GM21528 (cell line): ENCODE measurements at regions not wholly inside any gene's neighbourhood (a gene's known extent, or its start where the extent isn't known, plus 50 kb on each side); places are given as distances from the start of the nearest gene placed in this dataset.
"Not testable (repeated sequence)": the region's sequence is repeated elsewhere in the genome, so short reads cannot be mapped to it uniquely, and the experiment has no call there.

Source experiments
- ATAC-seq: cut with Tn5 transposase; IDR thresholded peaks from one replicate; pipeline ENCODE4 v1.9.1; 2021; ENCODE audit warnings: mild to moderate bottlenecking, moderate library complexity; ENCODE audit not compliant: unreplicated experiment, low FRiP score

DNA sequence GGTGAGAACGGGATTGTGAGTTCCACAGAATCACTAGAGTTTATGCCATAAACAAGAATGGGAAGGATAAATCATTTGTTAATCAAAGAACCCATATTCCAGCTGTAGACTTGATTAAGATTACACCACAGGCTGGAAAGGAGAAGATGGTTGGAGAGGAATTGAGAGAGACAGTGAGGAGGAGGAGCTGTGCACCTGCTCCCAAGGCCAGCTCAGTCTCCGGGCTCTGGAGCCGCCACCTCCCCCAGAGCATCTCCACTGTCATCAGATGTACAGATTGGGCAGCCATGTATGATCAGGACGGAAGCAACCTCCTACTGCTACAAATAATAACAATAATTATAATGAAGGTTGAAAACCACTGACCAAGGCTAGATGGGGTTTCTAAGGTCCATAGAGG lies 170.0 kb downstream of the MINAR1 start:
- ATAC-seq: no peak

DNA sequence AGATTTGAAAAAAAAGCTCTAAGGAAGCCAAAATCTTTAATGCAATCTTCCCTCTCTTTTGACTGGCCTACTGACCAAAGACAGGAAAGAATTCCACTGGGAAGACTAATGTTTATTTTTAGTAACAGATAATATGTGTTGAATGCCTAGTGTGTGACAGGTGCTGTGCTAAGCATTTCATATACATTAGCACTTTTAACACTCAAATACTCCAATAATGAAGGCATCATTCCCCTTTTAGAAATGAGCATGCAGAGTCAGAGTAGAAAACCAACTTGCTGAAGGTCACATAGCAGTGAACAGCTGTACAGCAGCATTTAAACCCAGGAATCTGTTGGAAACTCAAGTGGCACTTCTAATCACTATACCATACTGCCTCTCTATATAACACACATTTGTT lies 170.6 kb downstream of the MINAR1 start:
- no peak for ATAC-seq

DNA sequence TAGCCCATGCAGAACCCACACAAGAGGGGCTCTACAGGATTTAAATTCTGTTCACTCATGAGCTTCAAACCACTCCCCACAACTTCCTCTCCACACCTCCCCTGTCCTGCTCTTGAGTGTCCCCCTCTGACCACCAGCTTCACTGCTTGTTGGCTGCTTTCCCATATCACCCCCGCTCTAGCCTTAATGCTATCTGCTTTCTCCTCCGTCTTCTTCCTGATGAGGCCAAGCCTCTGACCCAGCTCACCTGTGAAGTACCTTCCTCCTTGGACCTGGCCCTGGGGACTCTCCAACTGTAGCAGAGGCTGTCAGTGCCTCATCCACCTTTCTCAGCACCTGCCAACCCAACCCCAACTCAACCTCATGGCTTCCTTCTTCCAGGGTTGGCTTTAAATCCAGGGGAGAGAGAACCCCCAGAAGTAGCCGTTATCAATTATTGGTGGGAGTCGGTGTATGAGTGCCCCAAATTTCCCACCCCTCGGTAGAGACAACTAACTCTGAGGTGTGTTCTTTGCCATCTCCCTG lies 174.8 kb downstream of the MINAR1 start:
- ATAC-seq: no peak

DNA sequence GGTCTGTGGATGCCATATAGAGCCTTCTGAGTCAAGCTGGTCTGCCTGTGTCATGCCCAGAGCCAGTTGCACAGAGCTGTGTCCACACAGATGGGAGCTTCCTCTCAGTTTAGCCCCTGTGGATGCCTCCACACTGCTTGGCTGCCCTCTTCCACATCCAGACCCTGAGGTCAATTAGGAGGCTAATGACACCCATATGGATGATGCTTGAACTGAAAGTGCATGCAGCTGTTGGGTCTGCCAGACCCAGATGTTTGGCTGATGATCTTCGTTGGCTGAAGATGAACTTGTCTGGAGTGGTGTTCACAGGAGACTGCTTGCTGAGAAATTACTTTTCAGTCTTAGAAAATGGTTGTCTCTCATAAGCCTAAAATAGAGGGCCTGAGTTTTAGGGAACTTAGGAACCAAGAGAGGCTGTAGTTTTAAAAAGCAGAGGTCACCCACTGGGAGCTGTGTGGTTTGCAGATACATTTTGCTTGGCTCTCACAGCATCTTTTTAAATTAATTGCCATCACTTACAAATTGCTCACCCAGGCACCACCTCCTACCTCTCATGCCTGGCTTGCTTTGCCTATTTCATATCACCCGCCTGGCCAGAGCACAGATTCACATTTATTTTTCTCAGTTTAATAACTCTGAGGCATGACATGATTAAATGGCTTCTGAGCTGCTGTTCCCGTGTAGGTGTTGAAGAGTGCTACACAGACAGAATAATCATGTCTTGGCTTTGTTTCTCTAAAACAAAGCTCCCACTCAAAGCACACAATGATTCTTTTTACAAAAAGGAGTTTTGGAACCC lies 176.1 kb downstream of the MINAR1 start:
- no peak for ATAC-seq

DNA sequence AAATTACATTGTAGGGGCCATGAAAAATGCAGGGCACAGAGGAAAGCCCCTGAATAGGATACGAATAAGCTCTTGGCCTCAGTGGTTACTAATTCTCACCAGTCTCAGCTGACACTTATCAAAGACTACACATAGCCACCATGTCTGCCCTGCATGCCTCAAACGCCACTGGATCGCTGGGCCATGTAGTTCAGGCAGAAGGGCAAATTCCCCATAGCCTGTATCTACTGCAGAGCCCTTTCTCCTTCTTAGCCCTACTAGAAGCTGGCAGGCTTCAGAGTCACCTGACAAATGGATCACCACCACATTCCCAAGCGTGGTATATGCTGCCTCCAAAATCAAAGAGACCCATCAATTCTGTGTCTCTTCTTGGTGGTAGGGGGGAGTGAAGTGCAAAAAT lies 177.4 kb downstream of the MINAR1 start:
- ATAC-seq: no peak

DNA sequence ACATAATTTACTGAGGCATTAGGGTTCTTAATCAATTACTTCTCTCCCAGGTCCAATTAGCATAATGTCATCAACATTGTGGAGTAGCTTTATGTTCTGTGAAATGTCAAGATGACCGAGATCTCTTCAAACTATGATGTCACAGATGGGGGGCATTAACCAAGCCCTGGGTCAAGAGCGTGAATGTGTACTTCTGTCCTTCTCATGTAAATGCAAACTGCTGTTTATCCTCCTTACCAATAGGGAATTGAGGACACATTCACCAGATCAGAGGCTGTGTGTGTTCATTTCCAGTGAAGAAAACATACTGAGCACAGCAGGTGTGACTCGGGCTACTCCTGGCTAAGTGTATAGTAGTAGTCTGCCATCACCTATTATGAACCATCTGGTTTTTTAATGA lies 177.9 kb downstream of the MINAR1 start:
- ATAC-seq: no peak

DNA sequence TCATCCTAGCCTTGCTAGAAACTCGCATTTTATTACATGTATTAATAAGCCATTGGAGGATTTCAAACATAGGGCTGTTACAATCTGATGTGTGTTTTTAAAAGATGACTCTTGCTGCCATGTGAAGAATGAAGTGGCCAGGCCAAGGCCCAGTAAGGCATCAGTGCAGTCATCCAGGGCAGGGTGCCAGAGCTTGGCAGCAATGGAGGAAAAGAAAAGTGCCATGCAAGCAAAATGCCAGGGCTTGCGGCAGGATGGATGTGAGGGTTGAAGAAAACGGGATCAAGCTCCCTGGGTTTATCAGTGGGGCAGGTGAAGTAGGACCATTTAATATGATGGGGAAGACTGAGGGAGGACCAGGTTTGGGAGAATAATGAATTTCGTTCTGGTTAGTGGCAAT lies 183.6 kb downstream of the MINAR1 start:
- ATAC-seq: no peak

DNA sequence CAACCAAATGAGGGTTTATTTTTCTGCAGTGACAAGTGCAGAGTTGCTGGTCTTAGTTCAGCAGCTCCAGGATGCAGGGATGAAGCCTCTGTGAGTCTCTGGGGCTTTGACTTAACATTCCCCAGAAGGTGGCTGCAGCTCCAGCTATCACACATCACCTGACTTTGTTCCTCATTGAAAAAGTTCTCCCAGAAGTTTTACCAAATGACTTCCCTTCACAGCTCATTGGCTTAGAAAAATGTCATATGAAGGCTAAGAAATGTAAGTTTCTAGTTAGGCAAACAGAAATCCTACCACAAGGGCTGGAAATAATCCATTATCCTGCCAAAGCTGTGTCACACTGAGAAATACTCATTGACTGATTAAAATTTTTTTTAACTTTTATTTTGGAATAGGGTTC lies 184.9 kb downstream of the MINAR1 start:
- ATAC-seq: no peak

DNA sequence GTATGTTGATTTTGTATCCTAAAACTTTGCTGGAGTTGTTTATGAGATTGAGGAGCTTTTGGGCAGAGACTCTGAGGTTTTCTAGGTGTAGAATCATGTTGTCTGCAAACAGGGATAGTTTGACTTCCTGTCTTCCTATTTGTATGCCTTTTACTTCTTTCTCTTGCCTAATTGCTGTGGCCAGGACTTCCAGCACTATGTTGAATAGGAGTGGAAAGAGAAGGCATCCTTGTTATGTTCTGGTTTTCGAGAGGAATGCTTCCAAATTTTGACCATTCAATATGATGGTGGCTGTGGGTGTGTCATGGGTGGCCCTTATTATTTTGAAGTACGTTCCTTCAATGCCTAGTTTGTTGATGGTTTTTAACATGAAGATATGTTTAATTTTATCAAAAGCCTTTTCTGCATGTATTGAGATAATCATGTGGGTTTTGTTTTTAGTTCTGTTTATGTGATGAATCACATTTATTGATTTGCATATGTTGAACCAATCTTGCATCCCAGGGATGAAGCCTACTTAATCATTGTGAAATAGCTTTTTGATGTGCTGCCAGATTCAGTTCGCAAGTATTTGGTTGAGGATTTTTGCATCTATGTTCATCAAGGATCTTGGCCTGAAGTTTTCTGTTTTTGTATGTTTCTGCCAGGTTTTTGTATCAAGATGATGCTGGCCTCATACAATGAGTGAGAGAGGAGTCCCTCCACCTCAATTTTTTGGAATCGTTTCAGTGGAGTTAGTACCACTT lies 188.1 kb downstream of the MINAR1 start:
- no peak for ATAC-seq

DNA sequence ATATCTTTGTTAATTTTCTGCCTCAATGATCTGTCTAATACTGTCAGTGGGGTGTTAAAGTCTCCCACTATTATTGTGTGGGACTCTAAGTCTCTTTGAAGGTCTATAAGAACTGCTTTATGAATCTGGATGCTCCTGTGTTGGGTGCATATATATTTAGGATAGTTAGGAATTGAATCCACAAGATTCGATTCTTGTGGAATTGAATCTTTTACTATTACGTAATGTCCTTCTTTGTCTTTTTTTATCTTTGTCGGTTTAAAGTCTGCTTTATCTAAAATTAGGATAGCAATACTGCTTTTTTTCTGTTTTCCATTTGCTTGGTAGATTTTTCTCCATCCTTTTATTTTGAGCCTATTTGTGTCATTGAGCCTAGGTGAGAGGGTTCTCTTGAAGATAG lies 189.7 kb downstream of the MINAR1 start:
- ATAC-seq: not testable (repeated sequence)

DNA sequence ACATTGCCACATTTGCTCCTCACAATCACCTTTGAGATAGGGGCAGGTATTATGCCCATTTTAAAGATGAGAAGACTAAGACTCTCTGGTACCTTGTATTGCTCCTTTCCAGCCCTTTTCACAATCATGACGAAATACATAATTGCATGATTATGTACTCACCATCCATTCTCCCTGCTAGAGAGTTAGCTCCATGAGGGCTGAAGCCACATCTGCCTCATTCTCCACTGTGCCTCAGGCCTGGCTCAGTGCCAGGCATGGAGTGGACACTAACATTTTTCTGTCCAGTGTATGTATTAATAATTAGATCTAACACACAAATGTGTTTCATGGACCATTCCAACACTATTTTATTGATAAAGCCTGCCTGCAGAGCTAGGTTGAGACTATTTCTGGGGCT lies 191.4 kb downstream of the MINAR1 start:
- no peak for ATAC-seq

DNA sequence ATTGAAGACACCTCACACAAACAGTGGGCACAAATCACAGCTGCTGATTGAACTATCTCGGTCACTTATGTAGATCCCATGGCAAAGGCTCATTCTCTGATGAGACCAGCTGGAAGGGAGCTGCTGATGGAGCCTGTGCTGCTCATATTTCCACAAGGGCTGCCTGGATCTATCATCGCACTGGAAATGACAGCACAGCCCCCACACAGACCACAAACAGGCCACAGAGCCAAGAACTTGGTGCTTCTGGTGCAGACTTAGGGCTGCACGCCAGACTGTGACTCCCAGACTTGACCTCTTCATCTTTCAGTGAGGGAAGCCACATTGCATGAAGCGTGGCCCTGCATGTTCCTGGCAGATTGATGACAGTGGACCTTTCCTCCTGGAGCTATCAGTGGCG lies 197.6 kb downstream of the MINAR1 start:
- no peak for ATAC-seq

DNA sequence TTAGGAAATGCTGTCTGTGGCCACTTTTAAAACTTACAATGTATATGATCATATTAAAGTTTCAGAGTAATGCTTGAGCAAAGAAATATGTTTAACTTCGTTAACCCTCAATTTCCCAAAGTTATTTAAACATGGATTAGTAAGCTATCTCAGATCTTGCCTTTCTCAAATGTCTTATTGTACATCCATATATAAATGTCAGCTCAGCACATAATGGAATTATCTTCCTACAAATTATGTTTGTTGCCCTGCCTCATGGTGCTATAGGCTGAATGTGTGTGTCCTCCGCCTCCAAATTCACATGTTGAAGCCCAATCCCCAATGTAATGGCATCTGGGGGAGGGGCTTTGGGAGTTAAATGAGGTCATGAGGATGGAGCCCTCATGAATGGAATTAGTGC lies 200.3 kb downstream of the MINAR1 start:
- ATAC-seq: no peak

DNA sequence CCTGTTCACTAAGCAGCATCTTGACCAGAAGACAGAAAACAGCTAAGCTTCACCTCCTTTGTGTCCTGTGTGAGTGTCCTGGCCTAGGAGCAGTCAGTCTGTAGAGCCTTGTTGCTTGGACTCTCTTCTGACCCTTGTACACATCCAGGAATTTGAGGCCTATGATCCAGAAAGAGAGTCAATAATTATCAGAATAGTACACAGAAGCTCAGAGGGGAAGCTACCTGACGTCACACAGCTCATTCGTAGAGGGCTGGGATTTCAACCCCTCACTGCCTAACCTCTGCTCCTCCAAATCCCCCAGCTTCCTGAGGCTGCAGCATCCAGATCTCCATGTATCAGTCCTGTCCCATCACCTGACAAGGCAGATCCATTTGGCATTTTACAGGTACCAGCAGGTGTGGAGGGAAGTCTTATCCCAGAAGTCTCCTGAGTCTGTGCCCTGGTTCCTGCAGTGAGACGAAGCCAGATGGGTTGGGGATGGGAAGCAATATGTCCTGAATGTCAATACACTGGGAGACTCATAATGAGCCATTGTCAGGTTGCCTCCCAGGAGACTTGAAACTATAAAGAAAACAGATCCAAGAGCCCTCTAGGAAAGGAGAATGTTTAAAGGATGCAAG lies 203.1 kb downstream of the MINAR1 start:
- ATAC-seq: no peak

DNA sequence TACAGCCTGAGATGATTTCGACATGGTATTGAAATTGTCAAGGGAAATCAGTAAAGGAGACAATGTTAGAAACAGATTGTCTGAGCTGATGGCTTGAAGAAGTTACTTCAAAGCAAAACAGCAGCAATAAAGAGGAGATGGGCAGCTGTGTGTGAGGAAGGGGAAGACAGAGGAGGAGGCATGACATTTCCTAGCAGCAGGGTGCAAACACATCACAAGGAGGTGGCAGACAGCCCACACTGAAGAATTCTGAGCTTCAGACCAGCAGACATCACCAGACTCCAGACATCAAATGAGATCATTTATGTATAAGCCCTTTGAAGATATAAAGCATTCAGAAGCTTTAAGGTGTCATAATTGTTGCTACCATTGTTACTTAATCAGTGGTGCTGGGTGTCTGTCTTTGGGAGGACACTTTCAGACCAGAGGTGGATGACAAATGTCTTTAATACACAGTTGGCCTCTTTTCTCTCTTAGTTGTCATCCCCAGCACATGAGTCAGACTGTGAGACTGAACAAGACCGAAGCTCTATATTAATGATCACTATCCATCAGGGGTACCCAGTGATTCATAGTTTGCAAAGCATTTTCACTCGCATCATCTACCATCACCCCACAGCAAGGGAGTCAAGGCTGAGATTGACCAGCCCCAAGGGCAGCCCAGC lies 203.9 kb downstream of the MINAR1 start:
- ATAC-seq: no peak

DNA sequence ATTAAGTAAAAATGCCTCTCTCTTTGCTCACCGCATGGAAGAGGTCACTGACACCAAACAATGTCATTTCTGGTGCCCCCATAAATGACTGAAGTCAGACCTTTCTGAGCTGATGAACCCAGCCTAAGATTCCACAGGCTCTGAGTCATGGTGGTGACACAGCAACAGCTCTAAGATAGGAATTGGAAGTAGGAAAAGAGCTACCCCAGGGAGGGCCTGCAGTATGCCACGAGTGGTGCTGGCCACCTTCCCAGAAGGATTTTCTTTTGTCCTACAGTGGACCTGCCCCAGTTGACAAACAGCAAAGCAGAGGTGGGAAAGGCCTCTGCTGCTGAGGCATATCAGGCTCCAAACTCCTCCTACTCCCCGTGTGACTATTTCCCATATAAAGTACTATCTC lies 208.1 kb downstream of the MINAR1 start:
- ATAC-seq: no peak

DNA sequence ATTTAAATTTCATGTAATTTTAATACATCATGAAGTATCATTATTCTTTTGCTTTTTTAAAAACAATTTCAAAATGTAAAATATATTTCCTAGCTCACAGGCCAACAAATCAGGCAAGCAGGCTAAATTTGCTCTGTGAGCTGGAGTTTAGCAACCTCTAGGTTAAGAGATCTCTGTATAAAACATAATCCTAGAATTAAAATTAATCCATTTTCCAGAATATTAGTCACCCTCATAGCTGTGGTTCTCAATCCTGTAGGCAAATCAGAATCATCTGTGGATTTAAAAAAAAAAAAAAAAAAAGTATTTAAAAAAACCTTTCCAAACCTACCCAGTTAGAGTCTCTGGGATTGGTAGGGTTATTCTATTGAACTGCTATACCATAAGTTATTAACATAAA lies 209.7 kb downstream of the MINAR1 start:
- ATAC-seq: no peak

DNA sequence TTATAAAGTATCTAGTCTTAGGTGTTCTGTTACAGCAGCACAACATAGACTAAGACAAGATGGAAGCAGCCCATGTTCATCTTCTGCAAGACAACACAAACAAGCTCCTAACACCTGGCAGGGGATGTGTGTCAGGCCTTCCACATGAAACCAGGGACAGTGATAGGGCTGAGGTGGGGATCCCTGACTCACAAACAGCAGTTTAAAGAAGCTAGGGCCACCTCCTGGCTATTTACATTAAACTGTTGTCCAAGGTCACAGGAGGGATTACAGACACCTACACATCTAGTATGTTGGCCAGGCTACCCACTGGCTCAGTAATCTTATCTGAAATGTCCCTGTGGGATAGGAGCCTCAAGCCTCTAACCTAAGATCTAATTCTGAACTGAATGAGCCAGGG lies 211.3 kb downstream of the MINAR1 start:
- no peak for ATAC-seq

DNA sequence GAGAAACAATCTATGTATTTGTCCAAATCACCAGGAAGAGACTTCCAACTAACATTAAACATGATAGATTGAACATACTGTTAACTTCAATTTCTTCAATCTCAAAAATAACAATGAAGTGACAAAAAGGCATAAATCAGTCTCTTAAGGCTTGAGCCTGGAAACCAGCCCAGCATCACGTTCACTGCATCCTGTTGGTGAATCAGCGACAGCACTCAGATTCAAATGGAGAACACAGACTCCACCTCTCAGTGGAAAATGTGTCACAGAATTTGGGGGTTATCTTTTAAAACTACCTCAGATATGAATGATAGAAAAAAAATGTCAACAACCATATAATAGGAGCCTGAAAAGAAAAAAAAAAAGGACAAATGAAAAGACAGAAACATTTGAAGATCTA lies 212.0 kb downstream of the MINAR1 start:
- no peak for ATAC-seq

DNA sequence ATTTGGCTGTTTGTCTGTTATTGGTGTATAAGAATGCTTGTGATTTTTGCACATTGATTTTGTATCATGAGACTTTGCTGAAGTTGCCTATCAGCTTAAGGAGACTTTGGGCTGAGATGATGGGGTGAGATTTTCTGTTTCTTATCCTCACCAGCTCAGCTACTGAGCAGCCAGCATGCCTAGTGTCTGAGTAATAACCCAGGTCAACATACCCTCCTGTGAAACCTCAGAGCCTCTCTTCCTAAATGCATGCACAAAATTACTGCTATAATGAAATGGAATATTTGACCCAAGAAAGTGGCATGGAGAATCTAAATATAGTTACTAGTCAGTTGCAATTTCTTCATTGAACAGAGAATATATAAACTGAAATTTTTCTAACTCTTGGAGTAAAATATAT lies 220.8 kb downstream of the MINAR1 start:
- ATAC-seq: not testable (repeated sequence)

DNA sequence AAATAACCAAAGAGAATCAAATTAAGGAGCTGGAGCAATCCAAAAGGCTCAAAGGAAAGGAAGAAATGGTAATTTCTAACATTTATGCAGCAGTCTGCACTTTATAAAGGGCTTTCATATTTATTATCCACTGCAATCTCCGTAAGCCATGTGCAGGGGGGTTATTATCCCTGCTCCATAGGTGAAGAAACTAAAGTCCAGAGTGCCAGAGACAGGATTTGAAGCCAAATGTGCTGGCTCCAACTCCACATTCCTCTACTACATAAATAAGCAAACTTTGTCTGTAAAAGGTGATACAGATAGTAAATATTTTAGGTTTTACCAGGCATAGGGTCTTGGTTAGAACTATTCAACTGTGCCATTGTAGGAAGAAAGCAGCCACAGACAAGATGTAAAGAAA lies 221.4 kb downstream of the MINAR1 start:
- no peak for ATAC-seq
